Tibial nerve (tissue), 4 donors: ENCODE measurements at regions not wholly inside any gene's neighbourhood (a gene's known extent, or its start where the extent isn't known, plus 50 kb on each side); places are given as distances from the start of the nearest gene placed in this dataset.

ENCODE experiments used
- EP300 ChIP-seq, 2 donors: sonication (generic); formaldehyde crosslinking; IDR thresholded peaks; one replicate each; pipeline ENCODE4 v1.6.1; 2017; ENCODE audit warnings: antibody characterized with exemption in 2 of 2, mild to moderate bottlenecking in 1 of 2
- TF ChIP-seq, protein P1 (sequence below), 5 experiments: fragments of 200-600 bp in 3 of 5; fragments of 450-650 bp in 2 of 5; sonication (generic) in 3 of 5; IDR thresholded peaks; one replicate each; pipeline ENCODE4 v1.5.1; 2016 to 2019; ENCODE audit warnings: antibody characterized with exemption in 5 of 5, mild to moderate bottlenecking in 3 of 5, moderate library complexity in 2 of 5

DNA sequence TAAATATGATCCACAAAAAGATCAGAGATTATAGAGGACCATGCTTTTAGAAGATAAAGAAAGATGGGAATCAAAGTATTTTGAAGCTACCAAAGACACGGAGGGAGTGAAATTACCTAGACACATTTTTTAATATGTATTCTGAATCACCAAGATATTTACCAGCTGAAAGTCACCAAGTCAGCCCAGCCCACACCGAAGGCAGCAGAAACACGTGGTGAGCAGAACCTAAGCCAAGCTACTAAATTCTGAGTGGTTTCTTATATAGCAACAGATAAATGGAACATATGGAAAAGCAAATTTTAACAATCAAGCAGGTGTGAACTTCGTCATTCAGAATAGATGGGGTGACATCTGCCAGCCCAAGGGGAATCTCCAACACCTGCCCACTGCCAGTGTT, 134.7 kb upstream of the AKR1E2 start:
- TF ChIP-seq, protein P1, sequence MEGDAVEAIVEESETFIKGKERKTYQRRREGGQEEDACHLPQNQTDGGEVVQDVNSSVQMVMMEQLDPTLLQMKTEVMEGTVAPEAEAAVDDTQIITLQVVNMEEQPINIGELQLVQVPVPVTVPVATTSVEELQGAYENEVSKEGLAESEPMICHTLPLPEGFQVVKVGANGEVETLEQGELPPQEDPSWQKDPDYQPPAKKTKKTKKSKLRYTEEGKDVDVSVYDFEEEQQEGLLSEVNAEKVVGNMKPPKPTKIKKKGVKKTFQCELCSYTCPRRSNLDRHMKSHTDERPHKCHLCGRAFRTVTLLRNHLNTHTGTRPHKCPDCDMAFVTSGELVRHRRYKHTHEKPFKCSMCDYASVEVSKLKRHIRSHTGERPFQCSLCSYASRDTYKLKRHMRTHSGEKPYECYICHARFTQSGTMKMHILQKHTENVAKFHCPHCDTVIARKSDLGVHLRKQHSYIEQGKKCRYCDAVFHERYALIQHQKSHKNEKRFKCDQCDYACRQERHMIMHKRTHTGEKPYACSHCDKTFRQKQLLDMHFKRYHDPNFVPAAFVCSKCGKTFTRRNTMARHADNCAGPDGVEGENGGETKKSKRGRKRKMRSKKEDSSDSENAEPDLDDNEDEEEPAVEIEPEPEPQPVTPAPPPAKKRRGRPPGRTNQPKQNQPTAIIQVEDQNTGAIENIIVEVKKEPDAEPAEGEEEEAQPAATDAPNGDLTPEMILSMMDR (IDR thresholded peaks at IDR 0.05) = no peak
- TF ChIP-seq EP300 (IDR thresholded peaks at IDR 0.05) = no peak
